ENCODE measurements at regions not wholly inside any gene's neighbourhood (a gene's known extent, or its start where the extent isn't known, plus 50 kb on each side); places are given as distances from the start of the nearest gene placed in this dataset.

- DNase-seq, result no peak
Observed at GRCh38 chr2:14923820-14924580, 291.5 kb downstream of the LRATD1 start.

GRCh38 chr2:14925471-14925870 is 293.0 kb downstream of the LRATD1 start:
- DNase-seq, result no peak

GRCh38 chr2:14927021-14927564 is 294.6 kb downstream of the LRATD1 start:
- no peak for DNase-seq

- no peak for DNase-seq
Observed at GRCh38 chr2:14928056-14928455, 295.5 kb downstream of the LRATD1 start.

GRCh38 chr2:14930441-14930840 is 297.9 kb downstream of the LRATD1 start:
- no peak for DNase-seq

GRCh38 chr2:14932285-14932684 is 299.8 kb downstream of the LRATD1 start:
- no peak for DNase-seq

- no peak for DNase-seq
Observed at GRCh38 chr2:14933753-14934152, 301.2 kb downstream of the LRATD1 start.

- no peak for DNase-seq
Observed at GRCh38 chr2:14936426-14936825, 303.9 kb downstream of the LRATD1 start.

GRCh38 chr2:14937336-14937735 is 304.8 kb downstream of the LRATD1 start:
- no peak for DNase-seq

- no peak for DNase-seq
Observed at GRCh38 chr2:14941151-14941631, 308.7 kb downstream of the LRATD1 start.

- DNase-seq, result no peak
Observed at GRCh38 chr2:14942987-14943386, 310.5 kb downstream of the LRATD1 start.

GRCh38 chr2:14944562-14945346 is 312.2 kb downstream of the LRATD1 start:
- DNase-seq, result no peak

- no peak for DNase-seq
Observed at GRCh38 chr2:14951569-14952285, 319.2 kb downstream of the LRATD1 start.

GRCh38 chr2:14952400-14952963 is 320.0 kb downstream of the LRATD1 start:
- DNase-seq, result no peak

GRCh38 chr2:14960686-14961324 is 328.3 kb downstream of the LRATD1 start:
- no peak for DNase-seq

- DNase-seq, result no peak
Observed at GRCh38 chr2:14967729-14968128, 335.2 kb downstream of the LRATD1 start.

GRCh38 chr2:14975381-14975780 is 342.9 kb downstream of the LRATD1 start:
- no peak for DNase-seq

- DNase-seq, result no peak
Observed at GRCh38 chr2:14977021-14977420, 344.5 kb downstream of the LRATD1 start.

GRCh38 chr2:14978845-14979244 is 346.3 kb downstream of the LRATD1 start:
- no peak for DNase-seq

GRCh38 chr2:14982790-14983189 is 350.3 kb downstream of the LRATD1 start:
- no peak for DNase-seq

GRCh38 chr2:14988600-14988999 is 356.1 kb downstream of the LRATD1 start:
- no peak for DNase-seq

GRCh38 chr2:14991723-14992122 is 359.2 kb downstream of the LRATD1 start:
- no peak for DNase-seq
